ENCODE measurements at regions not wholly inside any gene's neighbourhood (a gene's known extent, or its start where the extent isn't known, plus 50 kb on each side); places are given as distances from the start of the nearest gene placed in this dataset.

DNA sequence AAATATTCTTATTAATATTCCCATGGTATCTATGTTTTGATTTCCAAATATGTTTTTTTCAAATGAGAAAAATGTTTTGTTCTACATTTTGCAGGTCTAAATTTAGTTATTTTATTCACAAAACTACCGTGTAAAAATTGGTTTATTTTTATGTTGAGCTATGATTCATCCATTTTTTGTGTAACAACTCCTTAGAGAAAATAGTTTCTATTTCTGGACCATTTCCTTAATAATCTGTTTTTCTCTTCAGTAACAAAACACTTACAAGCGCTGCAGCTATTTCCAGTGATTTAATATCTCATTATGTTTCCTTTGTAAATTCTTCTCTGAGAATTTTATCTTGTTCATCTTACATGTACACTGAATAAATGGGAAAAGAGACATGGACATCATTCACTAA lies 550.7 kb upstream of the SLITRK5 start:
- H3K4me1 ChIP-seq (ENCODE audit: control insufficient read depth in 5 of 5, insufficient read depth in 5 of 5, low read length in 5 of 5), result peaks cover 0 to 4% (median 0%) of the 10 kb centered on the region in 5 donors
- ATAC-seq (ENCODE audit: insufficient read depth, low FRiP score) (no peak), DNase-seq (no peak)
- H3K27ac ChIP-seq (ENCODE audit: low read depth in 1 of 2, low read length in 1 of 2), result no peak overlapping the region
- H3K4me3 ChIP-seq, result no peak overlapping the region
- TF ChIP-seq, protein P1, sequence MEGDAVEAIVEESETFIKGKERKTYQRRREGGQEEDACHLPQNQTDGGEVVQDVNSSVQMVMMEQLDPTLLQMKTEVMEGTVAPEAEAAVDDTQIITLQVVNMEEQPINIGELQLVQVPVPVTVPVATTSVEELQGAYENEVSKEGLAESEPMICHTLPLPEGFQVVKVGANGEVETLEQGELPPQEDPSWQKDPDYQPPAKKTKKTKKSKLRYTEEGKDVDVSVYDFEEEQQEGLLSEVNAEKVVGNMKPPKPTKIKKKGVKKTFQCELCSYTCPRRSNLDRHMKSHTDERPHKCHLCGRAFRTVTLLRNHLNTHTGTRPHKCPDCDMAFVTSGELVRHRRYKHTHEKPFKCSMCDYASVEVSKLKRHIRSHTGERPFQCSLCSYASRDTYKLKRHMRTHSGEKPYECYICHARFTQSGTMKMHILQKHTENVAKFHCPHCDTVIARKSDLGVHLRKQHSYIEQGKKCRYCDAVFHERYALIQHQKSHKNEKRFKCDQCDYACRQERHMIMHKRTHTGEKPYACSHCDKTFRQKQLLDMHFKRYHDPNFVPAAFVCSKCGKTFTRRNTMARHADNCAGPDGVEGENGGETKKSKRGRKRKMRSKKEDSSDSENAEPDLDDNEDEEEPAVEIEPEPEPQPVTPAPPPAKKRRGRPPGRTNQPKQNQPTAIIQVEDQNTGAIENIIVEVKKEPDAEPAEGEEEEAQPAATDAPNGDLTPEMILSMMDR (IDR thresholded peaks at IDR 0.05; ENCODE audit: control extremely low read depth, extremely low read depth), result no peak
- 36 to 47% methylated on average over 2 of the region's 2 CpGs for WGBS, 2 donors
- H3K27me3 ChIP-seq (ENCODE audit: control insufficient read depth in 3 of 3, insufficient read depth in 3 of 3, low read length in 2 of 3), result no peaks in the 10 kb centered on the region
- H3K9ac ChIP-seq (ENCODE audit: insufficient read depth in 1 of 2, low read length in 2 of 2), result no peak overlapping the region
- H3K36me3 ChIP-seq (ENCODE audit: control insufficient read depth in 4 of 4, insufficient read depth in 4 of 4, low read length in 4 of 4), result no peaks in the 10 kb centered on the region
- no peaks in the 10 kb centered on the region for H3K9me3 ChIP-seq (ENCODE audit: control insufficient read depth in 4 of 4, insufficient read depth in 3 of 4, low read length in 3 of 4)

DNA sequence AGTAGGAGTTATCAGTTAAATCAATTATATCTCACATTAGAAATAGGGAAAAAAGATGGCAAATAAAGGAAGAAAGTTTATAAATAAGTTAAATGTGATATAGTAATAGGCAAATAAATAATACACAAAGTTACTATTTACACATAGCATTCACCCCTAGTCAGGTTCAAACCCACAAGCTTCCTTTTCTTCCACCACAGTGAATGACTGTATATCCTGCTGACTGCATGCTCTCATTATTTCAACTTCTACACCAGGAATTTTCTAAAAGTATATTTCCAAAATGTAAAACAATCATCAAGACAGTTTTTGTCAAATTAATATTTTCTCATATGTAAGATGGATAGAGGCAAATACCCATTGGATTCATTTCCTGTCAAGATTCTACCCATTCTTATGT lies 548.6 kb upstream of the SLITRK5 start:
- H3K4me3 ChIP-seq, result no peak overlapping the region
- TF ChIP-seq, protein P1 (IDR thresholded peaks at IDR 0.05; ENCODE audit: control extremely low read depth, extremely low read depth), result no peak
- no peak overlapping the region for H3K27ac ChIP-seq (ENCODE audit: low read depth in 1 of 2, low read length in 1 of 2)
- H3K36me3 ChIP-seq (ENCODE audit: control insufficient read depth in 4 of 4, insufficient read depth in 4 of 4, low read length in 4 of 4), result no peaks in the 10 kb centered on the region
- no peaks in the 10 kb centered on the region for H3K9me3 ChIP-seq (ENCODE audit: control insufficient read depth in 4 of 4, insufficient read depth in 3 of 4, low read length in 3 of 4)
- H3K4me1 ChIP-seq (ENCODE audit: control insufficient read depth in 5 of 5, insufficient read depth in 5 of 5, low read length in 5 of 5), result peaks cover 0 to 4% (median 0%) of the 10 kb centered on the region in 5 donors
- no peak overlapping the region for H3K9ac ChIP-seq (ENCODE audit: insufficient read depth in 1 of 2, low read length in 2 of 2)
- ATAC-seq (ENCODE audit: insufficient read depth, low FRiP score) (no peak), DNase-seq (no peak)
- H3K27me3 ChIP-seq (ENCODE audit: control insufficient read depth in 3 of 3, insufficient read depth in 3 of 3, low read length in 2 of 3), result no peaks in the 10 kb centered on the region

DNA sequence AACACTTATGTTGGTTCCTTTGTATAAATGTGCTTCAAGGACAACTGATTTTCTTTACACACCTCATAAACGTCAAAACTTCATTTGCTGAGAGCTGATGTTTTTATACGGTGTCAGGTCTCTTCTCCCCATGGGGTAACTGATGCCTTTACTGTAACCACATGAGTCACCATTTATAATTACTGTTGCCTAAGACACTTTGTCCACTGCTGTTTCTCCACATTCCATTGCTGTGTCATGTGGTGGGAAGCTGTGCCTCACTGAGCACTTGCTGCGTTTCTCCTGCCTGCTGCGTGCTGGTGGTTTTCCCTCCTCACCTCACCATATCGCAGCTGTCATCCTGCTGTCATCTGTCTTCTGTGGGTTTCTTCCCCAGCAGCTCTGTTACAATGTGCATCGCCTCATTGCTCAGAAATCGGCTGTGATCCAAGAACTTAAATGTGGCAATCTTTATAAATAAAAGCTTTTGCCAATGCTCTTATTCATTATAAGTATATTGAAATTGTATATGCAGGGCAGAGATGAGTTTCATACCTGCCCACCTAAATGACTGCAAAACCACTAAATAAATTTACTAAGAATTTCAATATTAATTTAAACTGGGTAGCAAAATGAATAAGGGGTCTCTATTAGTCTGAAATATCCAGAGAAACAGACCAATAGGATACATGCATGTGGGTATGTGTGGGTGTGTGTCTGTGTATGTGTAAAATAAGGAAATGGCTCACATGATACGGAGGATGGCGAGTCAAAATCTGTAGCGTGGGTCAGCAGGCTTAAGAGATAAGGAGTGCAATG lies 547.0 kb upstream of the SLITRK5 start:
- peak; percentile 43 to 51 (median 47) for DNase-seq
- WGBS, 2 donors, result 24 to 42% methylated on average over 10 of the region's 10 CpGs
- no peaks in the 10 kb centered on the region for H3K9me3 ChIP-seq (ENCODE audit: control insufficient read depth in 4 of 4, insufficient read depth in 3 of 4, low read length in 3 of 4)

More for the DNA sequence above, 547.0 kb upstream of the SLITRK5 start:
- no peak for ATAC-seq (ENCODE audit: insufficient read depth, low FRiP score)
- Histone ChIP-seq H3K27me3 (ENCODE audit: control insufficient read depth in 3 of 3, insufficient read depth in 3 of 3, low read length in 2 of 3) (no peaks in the 10 kb centered on the region), H3K27ac (ENCODE audit: low read depth in 1 of 2, low read length in 1 of 2) (no peak overlapping the region), H3K4me3 (no peak overlapping the region), H3K9ac (ENCODE audit: insufficient read depth in 1 of 2, low read length in 2 of 2) (no peak overlapping the region), H3K36me3 (ENCODE audit: control insufficient read depth in 4 of 4, insufficient read depth in 4 of 4, low read length in 4 of 4) (no peaks in the 10 kb centered on the region), H3K4me1 (ENCODE audit: control insufficient read depth in 5 of 5, insufficient read depth in 5 of 5, low read length in 5 of 5) (peaks cover 0 to 4% (median 0%) of the 10 kb centered on the region in 5 donors)
- TF ChIP-seq, protein P1 (IDR thresholded peaks at IDR 0.05; ENCODE audit: control extremely low read depth, extremely low read depth), result no peak
